ENCODE measurements at regions not wholly inside any gene's neighbourhood (a gene's known extent, or its start where the extent isn't known, plus 50 kb on each side); places are given as distances from the start of the nearest gene placed in this dataset.

DNA sequence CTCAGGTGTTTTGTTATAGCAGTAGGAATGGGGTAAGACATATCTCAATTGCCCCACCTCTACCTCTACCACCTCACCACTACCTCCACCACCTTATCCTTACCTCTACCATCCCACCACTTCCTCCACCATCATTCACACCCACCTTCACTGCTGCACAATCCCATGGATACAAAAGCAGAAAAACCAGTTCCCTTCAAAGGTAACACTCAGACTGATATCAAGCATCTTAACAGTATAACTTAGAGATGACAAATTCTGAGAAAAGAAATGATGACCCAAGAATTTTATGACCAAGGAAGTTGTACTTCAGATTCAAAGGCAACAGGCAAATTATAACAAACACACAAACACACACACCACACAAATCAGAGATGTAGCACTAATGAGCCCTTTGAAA is 189.4 kb downstream of the NUAK1 start:
- H3K27ac ChIP-seq (ENCODE audit: low read depth, low read length), result no peak overlapping the region
- no peaks in the 10 kb centered on the region for H3K36me3 ChIP-seq (ENCODE audit: insufficient read depth, low read length)
- DNase-seq, result no peak
- ChIA-PET CTCF (no interaction called here), POLR2A (no interaction called here)
- no peak overlapping the region for H3K27ac Mint-ChIP-seq
- H3K4me3 Mint-ChIP-seq, result no peak overlapping the region
- peaks cover 4 to 5% of the 10 kb centered on the region in 2 donors for H3K27me3 Mint-ChIP-seq
- H3K27me3 ChIP-seq (ENCODE audit: insufficient read depth, low read length, poor library complexity, severe bottlenecking), result no peaks in the 10 kb centered on the region
- H3K9me3 ChIP-seq (ENCODE audit: low read length), result no peaks in the 10 kb centered on the region
- no peaks in the 10 kb centered on the region for H3K36me3 Mint-ChIP-seq
- H3K9me3 Mint-ChIP-seq, result peaks cover 0 to 4% (median 0%) of the 10 kb centered on the region in 5 donors
- H3K4me1 Mint-ChIP-seq, result no peaks in the 10 kb centered on the region
- H3K4me1 ChIP-seq (ENCODE audit: insufficient read depth, low read length), result no peaks in the 10 kb centered on the region
- no peak overlapping the region for H3K4me3 ChIP-seq (ENCODE audit: low read length)

DNA sequence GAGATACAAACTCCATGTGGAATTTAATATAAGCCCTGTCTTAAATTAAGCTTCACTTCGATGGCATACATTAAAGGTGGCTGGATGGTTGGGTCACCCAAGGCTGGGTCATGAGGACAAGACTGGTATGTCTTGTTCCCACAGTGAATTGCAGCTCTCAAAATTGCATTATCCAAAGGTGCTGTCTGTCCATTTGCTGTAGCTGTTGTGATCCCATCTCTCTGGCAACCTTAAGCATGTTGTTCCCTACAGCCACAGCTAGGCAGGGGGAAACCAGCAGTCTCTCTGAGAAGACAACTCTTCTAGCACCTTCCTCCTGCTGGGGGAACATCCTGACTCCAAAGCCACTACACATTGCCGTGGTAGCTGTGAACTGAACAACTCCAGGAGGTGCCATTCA is 187.0 kb downstream of the NUAK1 start:
- no peaks in the 10 kb centered on the region for H3K36me3 ChIP-seq (ENCODE audit: insufficient read depth, low read length)
- no peak overlapping the region for H3K27ac ChIP-seq (ENCODE audit: low read depth, low read length)
- peaks cover 4 to 5% of the 10 kb centered on the region in 2 donors for H3K27me3 Mint-ChIP-seq
- H3K9me3 ChIP-seq (ENCODE audit: low read length), result no peaks in the 10 kb centered on the region
- peaks cover 0 to 4% (median 0%) of the 10 kb centered on the region in 5 donors for H3K9me3 Mint-ChIP-seq
- DNase-seq, result no peak
- H3K4me1 Mint-ChIP-seq, result no peaks in the 10 kb centered on the region
- no peaks in the 10 kb centered on the region for H3K27me3 ChIP-seq (ENCODE audit: insufficient read depth, low read length, poor library complexity, severe bottlenecking)
- H3K4me3 Mint-ChIP-seq, result no peak overlapping the region
- H3K4me1 ChIP-seq (ENCODE audit: insufficient read depth, low read length), result no peaks in the 10 kb centered on the region
- CTCF ChIA-PET, result no interaction called here
- H3K27ac Mint-ChIP-seq, result no peak overlapping the region
- no peaks in the 10 kb centered on the region for H3K36me3 Mint-ChIP-seq
- POLR2A ChIA-PET, result no interaction called here
- no peak overlapping the region for H3K4me3 ChIP-seq (ENCODE audit: low read length)

DNA sequence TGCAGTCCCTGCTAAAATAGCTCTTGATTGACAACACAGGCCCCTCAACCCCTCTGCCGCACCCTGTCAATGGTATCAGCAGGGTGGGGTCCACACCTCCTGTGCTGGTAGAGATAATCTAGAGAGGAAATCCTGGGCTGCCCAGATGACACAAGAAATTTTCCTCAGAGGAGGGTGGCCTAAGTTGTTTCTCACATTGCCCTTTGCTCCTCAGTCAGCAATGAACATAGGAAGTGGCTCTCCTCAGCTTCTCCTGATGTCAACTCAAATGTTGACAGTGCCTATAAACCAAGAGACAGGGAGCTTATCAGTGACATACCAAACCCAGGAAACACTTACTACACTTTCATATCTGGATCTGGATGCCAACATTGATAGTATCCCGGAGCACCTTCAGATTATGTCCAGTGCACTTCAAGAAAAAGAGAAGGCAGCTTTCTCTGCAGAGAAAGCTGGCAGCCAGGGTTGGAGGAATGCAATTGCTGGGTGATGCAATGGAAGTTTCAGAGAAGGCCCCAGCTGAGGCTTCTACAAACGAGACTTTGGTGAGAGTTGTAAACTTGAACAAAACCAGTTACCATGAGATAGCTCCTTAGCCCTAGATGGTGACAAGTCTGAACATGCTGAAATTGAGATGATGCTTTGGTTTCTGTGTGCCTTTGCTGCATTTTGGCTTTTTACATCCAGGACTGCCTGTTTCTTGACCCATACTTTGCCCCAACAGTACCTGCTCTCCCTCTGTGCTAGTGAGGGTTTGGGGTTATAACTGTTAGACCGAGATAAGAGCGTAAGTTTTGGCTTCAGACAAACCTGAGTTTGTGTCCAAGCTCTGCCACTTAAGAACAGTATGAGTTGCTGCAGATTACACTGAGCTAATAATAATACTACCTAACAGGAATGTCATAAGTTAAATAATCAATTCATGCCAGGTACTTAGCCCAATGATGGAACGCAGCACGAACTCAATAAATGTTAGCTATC is 183.5 kb downstream of the NUAK1 start:
- DNase-seq, result no peak
- Histone ChIP-seq H3K9me3 (ENCODE audit: low read length) (no peaks in the 10 kb centered on the region), H3K27ac (ENCODE audit: low read depth, low read length) (no peak overlapping the region), H3K36me3 (ENCODE audit: insufficient read depth, low read length) (no peaks in the 10 kb centered on the region), H3K4me1 (ENCODE audit: insufficient read depth, low read length) (no peaks in the 10 kb centered on the region), H3K27me3 (ENCODE audit: insufficient read depth, low read length, poor library complexity, severe bottlenecking) (no peaks in the 10 kb centered on the region), H3K4me3 (ENCODE audit: low read length) (no peak overlapping the region)
- H3K27ac Mint-ChIP-seq, result no peak overlapping the region
- no peak overlapping the region for H3K4me3 Mint-ChIP-seq
- H3K4me1 Mint-ChIP-seq, result no peaks in the 10 kb centered on the region
- H3K36me3 Mint-ChIP-seq, result no peaks in the 10 kb centered on the region
- peaks cover 2 to 8% of the 10 kb centered on the region in 2 donors for H3K27me3 Mint-ChIP-seq
- POLR2A ChIA-PET, result no interaction called here
- H3K9me3 Mint-ChIP-seq, result peaks cover 0 to 2% (median 0%) of the 10 kb centered on the region in 5 donors
- CTCF ChIA-PET, result no interaction called here

DNA sequence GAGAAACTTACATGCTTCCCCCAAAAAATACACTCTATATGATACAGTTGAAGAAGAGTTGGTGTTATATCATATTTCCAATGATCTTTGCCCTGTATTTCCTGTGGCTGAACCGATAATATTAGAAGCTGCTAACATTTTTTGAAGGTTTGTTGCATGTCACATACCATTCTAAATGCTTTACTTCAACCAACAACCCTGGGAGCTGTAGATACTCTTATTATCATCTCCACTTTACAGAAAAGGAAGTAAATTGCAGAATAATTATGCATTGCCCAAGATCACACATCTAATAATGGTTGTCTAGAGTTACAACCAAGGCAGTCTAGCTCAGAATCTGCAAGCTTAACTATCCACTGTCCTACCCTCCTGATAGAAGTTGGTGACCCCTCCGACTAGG is 182.8 kb downstream of the NUAK1 start:
- Mint-ChIP-seq H3K27ac (no peak overlapping the region), H3K27me3 (peaks cover 2 to 8% of the 10 kb centered on the region in 2 donors), H3K36me3 (no peaks in the 10 kb centered on the region), H3K4me1 (no peaks in the 10 kb centered on the region), H3K9me3 (peaks cover 0 to 2% (median 0%) of the 10 kb centered on the region in 5 donors), H3K4me3 (no peak overlapping the region)
- no peaks in the 10 kb centered on the region for H3K27me3 ChIP-seq (ENCODE audit: insufficient read depth, low read length, poor library complexity, severe bottlenecking)
- H3K4me3 ChIP-seq (ENCODE audit: low read length), result no peak overlapping the region
- H3K36me3 ChIP-seq (ENCODE audit: insufficient read depth, low read length), result no peaks in the 10 kb centered on the region
- ChIA-PET POLR2A (no interaction called here), CTCF (no interaction called here)
- no peaks in the 10 kb centered on the region for H3K4me1 ChIP-seq (ENCODE audit: insufficient read depth, low read length)
- H3K9me3 ChIP-seq (ENCODE audit: low read length), result no peaks in the 10 kb centered on the region
- no peak for DNase-seq
- H3K27ac ChIP-seq (ENCODE audit: low read depth, low read length), result no peak overlapping the region

DNA sequence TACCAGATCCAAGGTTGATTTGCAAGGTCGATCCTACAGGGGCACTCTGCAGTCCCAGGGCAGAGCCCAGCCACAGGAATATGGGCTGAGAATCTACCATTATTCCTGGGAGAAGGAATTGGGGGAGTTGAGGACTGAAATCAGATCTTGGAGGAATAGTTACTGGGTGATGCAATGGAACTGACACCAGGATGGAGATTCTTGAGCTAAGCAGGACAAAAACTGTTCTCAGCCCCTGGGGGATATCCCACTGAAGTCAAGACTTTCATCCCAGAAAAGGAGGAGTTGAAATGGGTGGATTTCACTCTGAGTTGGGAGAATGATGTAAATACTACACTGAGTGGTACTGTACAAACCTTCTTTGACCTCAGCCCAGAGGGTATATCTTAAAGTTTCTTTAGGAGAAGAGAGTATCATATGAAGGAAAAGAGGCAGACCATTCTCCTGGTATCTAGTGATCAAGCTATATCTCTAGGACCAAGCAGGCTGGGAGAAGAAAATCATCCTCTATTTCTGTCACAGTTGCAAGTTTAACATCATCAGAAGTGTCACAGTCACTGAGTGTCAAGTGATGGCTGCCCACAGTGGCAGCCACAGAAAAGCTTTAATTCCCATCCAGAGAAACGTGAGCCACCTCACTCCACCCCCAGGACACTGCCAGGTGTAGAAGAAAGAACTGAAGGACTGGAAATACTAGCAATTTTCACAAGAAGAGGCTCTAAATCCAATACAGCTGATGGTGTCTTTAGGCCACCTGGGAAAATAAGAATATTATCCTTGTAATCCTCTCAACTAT is 181.9 kb downstream of the NUAK1 start:
- H3K4me3 ChIP-seq (ENCODE audit: low read length), result no peak overlapping the region
- ChIA-PET POLR2A (no interaction called here), CTCF (no interaction called here)
- H3K4me3 Mint-ChIP-seq, result no peak overlapping the region
- H3K27me3 ChIP-seq (ENCODE audit: insufficient read depth, low read length, poor library complexity, severe bottlenecking), result no peaks in the 10 kb centered on the region
- DNase-seq, result no peak
- H3K36me3 Mint-ChIP-seq, result no peaks in the 10 kb centered on the region
- peak overlapping the region in 1 of 8 donors; percentile 33 for H3K27ac Mint-ChIP-seq
- H3K4me1 Mint-ChIP-seq, result no peaks in the 10 kb centered on the region
- H3K9me3 Mint-ChIP-seq, result peaks cover 0 to 1% (median 0%) of the 10 kb centered on the region in 5 donors
- no peaks in the 10 kb centered on the region for H3K9me3 ChIP-seq (ENCODE audit: low read length)
- no peaks in the 10 kb centered on the region for H3K36me3 ChIP-seq (ENCODE audit: insufficient read depth, low read length)
- peaks cover 2 to 4% of the 10 kb centered on the region in 2 donors for H3K27me3 Mint-ChIP-seq
- no peaks in the 10 kb centered on the region for H3K4me1 ChIP-seq (ENCODE audit: insufficient read depth, low read length)
- H3K27ac ChIP-seq (ENCODE audit: low read depth, low read length), result no peak overlapping the region

GRCh38 chr12:105960319-105961083 is 178.3 kb downstream of the NUAK1 start:
- H3K4me1 Mint-ChIP-seq, result no peaks in the 10 kb centered on the region
- H3K27ac ChIP-seq (ENCODE audit: low read depth, low read length), result no peak overlapping the region
- H3K27me3 ChIP-seq (ENCODE audit: insufficient read depth, low read length, poor library complexity, severe bottlenecking), result no peaks in the 10 kb centered on the region
- H3K27me3 Mint-ChIP-seq, result peaks cover 0 to 4% of the 10 kb centered on the region in 2 donors
- H3K4me1 ChIP-seq (ENCODE audit: insufficient read depth, low read length), result no peaks in the 10 kb centered on the region
- ChIA-PET CTCF (no interaction called here), POLR2A (no interaction called here)
- H3K36me3 ChIP-seq (ENCODE audit: insufficient read depth, low read length), result no peaks in the 10 kb centered on the region
- no peak overlapping the region for H3K4me3 ChIP-seq (ENCODE audit: low read length)
- H3K36me3 Mint-ChIP-seq, result no peaks in the 10 kb centered on the region
- no peaks in the 10 kb centered on the region for H3K9me3 Mint-ChIP-seq
- no peak for DNase-seq
- H3K9me3 ChIP-seq (ENCODE audit: low read length), result no peaks in the 10 kb centered on the region
- H3K4me3 Mint-ChIP-seq, result no peak overlapping the region
- peak overlapping the region in 4 of 8 donors; percentile 8 to 79 (median 40) for H3K27ac Mint-ChIP-seq

DNA sequence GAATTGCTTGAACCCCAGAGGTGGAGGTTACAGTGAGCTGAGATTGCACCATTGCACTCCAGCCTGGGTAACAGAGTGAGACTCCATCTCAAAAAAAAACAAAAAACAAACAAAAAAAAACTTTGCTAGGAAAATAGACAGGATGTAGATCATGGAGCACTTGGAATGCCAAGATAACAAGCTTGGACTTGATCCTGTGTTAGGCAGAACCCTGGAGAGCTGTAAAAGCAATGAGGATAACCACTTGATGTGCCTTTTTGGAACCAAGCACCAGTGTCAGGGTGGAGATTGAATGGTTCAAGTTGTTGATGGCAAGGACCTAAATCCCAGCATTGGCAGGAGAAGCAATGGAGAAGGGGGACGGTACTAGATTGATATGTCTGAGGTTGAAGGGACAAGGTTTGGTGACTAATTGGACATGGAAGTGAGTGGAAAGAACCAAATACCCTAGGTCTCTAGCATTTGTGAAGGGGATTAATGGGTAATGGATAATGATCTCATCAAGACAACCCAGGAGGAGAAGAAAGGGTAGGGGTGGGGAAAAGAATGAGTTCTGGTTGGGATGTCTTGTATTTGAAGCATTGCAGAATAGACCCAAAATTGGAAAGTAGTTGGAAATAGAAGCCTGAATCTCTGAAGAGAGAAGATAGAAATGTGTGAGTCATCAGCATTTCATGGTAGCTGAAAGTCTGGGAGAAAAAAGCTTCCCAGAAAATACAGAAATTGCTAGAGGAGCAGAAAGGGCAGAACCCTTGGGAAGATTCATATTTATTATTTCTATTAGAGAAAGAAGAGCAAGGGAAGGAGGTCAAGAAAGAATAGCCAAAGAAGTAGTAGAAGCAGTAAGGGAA is 176.7 kb downstream of the NUAK1 start:
- Mint-ChIP-seq H3K27ac (no peak overlapping the region), H3K4me3 (no peak overlapping the region), H3K36me3 (no peaks in the 10 kb centered on the region), H3K27me3 (peaks cover 1 to 4% of the 10 kb centered on the region in 2 donors), H3K9me3 (no peaks in the 10 kb centered on the region), H3K4me1 (no peaks in the 10 kb centered on the region)
- DNase-seq, result no peak
- Histone ChIP-seq H3K4me1 (ENCODE audit: insufficient read depth, low read length) (no peaks in the 10 kb centered on the region), H3K27ac (ENCODE audit: low read depth, low read length) (no peak overlapping the region), H3K27me3 (ENCODE audit: insufficient read depth, low read length, poor library complexity, severe bottlenecking) (no peaks in the 10 kb centered on the region), H3K4me3 (ENCODE audit: low read length) (no peak overlapping the region), H3K36me3 (ENCODE audit: insufficient read depth, low read length) (no peaks in the 10 kb centered on the region), H3K9me3 (ENCODE audit: low read length) (no peaks in the 10 kb centered on the region)
- ChIA-PET CTCF (no interaction called here), POLR2A (no interaction called here)
